Liver (tissue), 8 donors: ENCODE measurements at regions not wholly inside any gene's neighbourhood (a gene's known extent, or its start where the extent isn't known, plus 50 kb on each side); places are given as distances from the start of the nearest gene placed in this dataset.

Source experiments
- DNase-seq: peaks from one replicate; pipeline ENCODE4 v3.0.0-alpha.2; 2017; ENCODE audit warnings: low spot score
- H3K27ac ChIP-seq, 2 donors: one replicate each; pipeline ENCODE4 v1.7.0; 2013; ENCODE audit warnings: inconsistent platforms in 2 of 2, low read length in 2 of 2, control low read depth in 1 of 2, low read depth in 1 of 2, mild to moderate bottlenecking in 1 of 2
- H3K27me3 ChIP-seq, 4 donors: one replicate each; pipeline versions ENCODE4 v1.6.1 to v1.7.0; 2013; ENCODE audit warnings: low read length in 3 of 4, inconsistent platforms in 1 of 4, mild to moderate bottlenecking in 1 of 4, moderate library complexity in 1 of 4; ENCODE audit not compliant: control insufficient read depth in 4 of 4, insufficient read depth in 4 of 4
- H3K36me3 ChIP-seq, 4 donors: one replicate each; pipeline versions ENCODE4 v1.6.1 to v1.7.0; 2013; ENCODE audit warnings: low read length in 3 of 4, mild to moderate bottlenecking in 3 of 4, low read depth in 1 of 4, moderate library complexity in 1 of 4; ENCODE audit not compliant: control insufficient read depth in 4 of 4, insufficient read depth in 3 of 4
- H3K4me1 ChIP-seq, 4 donors: one replicate each; pipeline versions ENCODE4 v1.6.1 to v1.7.0; 2013; ENCODE audit warnings: low read length in 3 of 4, mild to moderate bottlenecking in 3 of 4, moderate library complexity in 1 of 4; ENCODE audit not compliant: control insufficient read depth in 4 of 4, insufficient read depth in 4 of 4
- H3K4me3 ChIP-seq, 3 donors: one replicate each; pipeline versions ENCODE4 v1.6.1 to v1.7.0; 2013; ENCODE audit warnings: low read length in 3 of 3, control low read depth in 1 of 3, low read depth in 1 of 3, mild to moderate bottlenecking in 1 of 3
- H3K9ac ChIP-seq, 2 donors: one replicate each; pipeline ENCODE4 v1.7.0; 2013; ENCODE audit warnings: low read length in 2 of 2, mild to moderate bottlenecking in 2 of 2, moderate library complexity in 2 of 2, control low read depth in 1 of 2, low read depth in 1 of 2
- H3K9me3 ChIP-seq, 4 donors: one replicate each; pipeline versions ENCODE4 v1.6.1 to v1.7.0; 2013; ENCODE audit warnings: low read length in 3 of 4; ENCODE audit not compliant: control insufficient read depth in 4 of 4
- EGR1 ChIP-seq, 2 donors: IDR thresholded peaks; 2 replicates each; pipeline ENCODE4 v1.6.1; 2016 to 2018; ENCODE audit warnings: antibody characterized with exemption in 2 of 2, low read depth in 2 of 2
- FOXA1 ChIP-seq: IDR thresholded peaks from 2 replicates; pipeline ENCODE4 v1.6.1; 2016; ENCODE audit warnings: antibody characterized with exemption
- FOXA2 ChIP-seq: IDR thresholded peaks from 2 replicates; pipeline ENCODE4 v1.6.1; 2016; ENCODE audit warnings: antibody characterized with exemption
- GABPA ChIP-seq, 2 donors: IDR thresholded peaks in 1 of 2; conservative IDR thresholded peaks in 1 of 2; 2 replicates each; pipeline ENCODE4 v1.6.1; 2016; ENCODE audit warnings: antibody characterized with exemption in 2 of 2, mild to moderate bottlenecking in 1 of 2, moderate library complexity in 1 of 2
- HNF4G ChIP-seq: IDR thresholded peaks from 2 replicates; pipeline ENCODE4 v1.6.1; 2016; ENCODE audit warnings: antibody characterized with exemption
- NR2F2 ChIP-seq: IDR thresholded peaks from 2 replicates; pipeline ENCODE4 v1.6.1; 2016; ENCODE audit warnings: antibody characterized with exemption
- RXRA ChIP-seq, 2 donors: IDR thresholded peaks; 2 replicates each; pipeline ENCODE4 v1.6.1; 2017 to 2018; ENCODE audit warnings: antibody characterized with exemption in 2 of 2, mild to moderate bottlenecking in 1 of 2
- SP1 ChIP-seq: IDR thresholded peaks from 2 replicates; pipeline ENCODE4 v1.6.1; 2018; ENCODE audit warnings: antibody characterized with exemption, mild to moderate bottlenecking
- TAF1 ChIP-seq: conservative IDR thresholded peaks from 2 replicates; pipeline ENCODE4 v1.6.1; 2016; ENCODE audit warnings: antibody characterized with exemption, mild to moderate bottlenecking
- WGBS: extraction: QIAGEN DNeasy Blood & Tissue Kit; methylation state at CpG from one replicate; pipeline ENCODE4 v1.1.7; 2013; 5-methylcytosine and 5-hydroxymethylcytosine counted together
- TF ChIP-seq, protein P1 (sequence below): IDR thresholded peaks from 2 replicates; pipeline ENCODE4 v1.6.1; 2016; ENCODE audit warnings: antibody characterized with exemption
- TF ChIP-seq, protein P2 (sequence below): fragments of 150-350 bp; IDR thresholded peaks from 2 replicates; pipeline ENCODE4 v1.5.1; 2017; ENCODE audit warnings: improper control_type of control experiment, low read depth, low read length; ENCODE audit not compliant: missing input control
- TF ChIP-seq, protein P3 (sequence below): IDR thresholded peaks from 2 replicates; pipeline ENCODE4 v1.6.1; 2016; ENCODE audit warnings: antibody characterized with exemption, mild to moderate bottlenecking
- donor health status: healthy.
- donor health status: healthy.
- donor health status: healthy.
- donor health status: healthy.
- donor health status: healthy.

DNA sequence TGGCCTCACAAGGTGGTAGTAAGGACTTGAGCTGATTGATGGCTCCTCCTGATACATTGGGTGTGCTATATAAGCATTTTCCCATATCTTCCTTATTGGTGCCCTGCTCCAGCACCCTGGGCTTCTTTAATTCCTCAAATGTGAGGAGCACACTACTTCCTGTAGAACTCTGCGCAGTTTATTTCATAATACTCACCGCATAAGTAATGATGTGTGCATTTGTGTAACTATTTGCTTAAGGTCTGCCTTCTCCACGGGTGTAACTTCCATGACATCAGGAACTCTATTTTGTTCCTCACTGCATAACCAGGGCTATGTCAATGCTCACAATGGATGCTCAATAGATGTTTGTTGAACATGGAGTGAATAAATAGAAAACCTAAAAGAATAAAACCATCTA, 392.2 kb downstream of the SEC23A start:
- 48% methylated on average over 3 of the region's 3 CpGs for WGBS
- H3K4me1 ChIP-seq, result no peaks in the 10 kb centered on the region
- no peak overlapping the region for H3K9ac ChIP-seq
- TF ChIP-seq HNF4G, result no peak
- TF ChIP-seq RXRA (IDR thresholded peaks at IDR 0.05), result no peak
- TF ChIP-seq NR2F2, result no peak
- TF ChIP-seq, protein P1, sequence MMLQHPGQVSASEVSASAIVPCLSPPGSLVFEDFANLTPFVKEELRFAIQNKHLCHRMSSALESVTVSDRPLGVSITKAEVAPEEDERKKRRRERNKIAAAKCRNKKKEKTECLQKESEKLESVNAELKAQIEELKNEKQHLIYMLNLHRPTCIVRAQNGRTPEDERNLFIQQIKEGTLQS, result no peak
- no peak for TF ChIP-seq FOXA1
- no peak for TF ChIP-seq EGR1 (IDR thresholded peaks at IDR 0.05; ENCODE audit: low read depth in 2 of 2)
- H3K9me3 ChIP-seq, result no peaks in the 10 kb centered on the region
- no peaks in the 10 kb centered on the region for H3K36me3 ChIP-seq
- H3K27ac ChIP-seq, result no peak overlapping the region
- H3K4me3 ChIP-seq, result no peak overlapping the region
- DNase-seq, result no peak
- H3K27me3 ChIP-seq, result no peaks in the 10 kb centered on the region

DNA sequence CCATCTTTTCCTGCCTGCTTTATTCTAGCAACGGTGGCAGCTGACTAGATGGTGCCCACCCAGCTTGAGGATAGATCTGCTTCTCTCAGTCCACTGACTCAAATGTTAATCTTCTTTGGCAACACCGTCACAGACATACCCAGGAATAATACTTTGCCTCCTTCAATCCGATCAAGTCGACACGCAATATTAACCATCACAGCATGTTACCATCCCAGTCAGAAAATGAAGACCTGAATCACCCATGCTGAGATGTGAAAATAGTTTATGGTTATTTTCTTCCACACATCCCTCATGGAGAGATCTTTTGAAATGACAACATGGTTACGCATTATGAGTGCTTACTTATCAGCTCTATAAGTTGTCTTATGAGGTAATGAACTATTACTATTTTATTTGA, 392.8 kb downstream of the SEC23A start:
- TF ChIP-seq, protein P1, result no peak
- TF ChIP-seq TAF1 (no peak), FOXA2 (no peak), EGR1 (IDR thresholded peaks at IDR 0.05; ENCODE audit: low read depth in 2 of 2) (no peak), SP1 (no peak)
- TF ChIP-seq, protein P2, sequence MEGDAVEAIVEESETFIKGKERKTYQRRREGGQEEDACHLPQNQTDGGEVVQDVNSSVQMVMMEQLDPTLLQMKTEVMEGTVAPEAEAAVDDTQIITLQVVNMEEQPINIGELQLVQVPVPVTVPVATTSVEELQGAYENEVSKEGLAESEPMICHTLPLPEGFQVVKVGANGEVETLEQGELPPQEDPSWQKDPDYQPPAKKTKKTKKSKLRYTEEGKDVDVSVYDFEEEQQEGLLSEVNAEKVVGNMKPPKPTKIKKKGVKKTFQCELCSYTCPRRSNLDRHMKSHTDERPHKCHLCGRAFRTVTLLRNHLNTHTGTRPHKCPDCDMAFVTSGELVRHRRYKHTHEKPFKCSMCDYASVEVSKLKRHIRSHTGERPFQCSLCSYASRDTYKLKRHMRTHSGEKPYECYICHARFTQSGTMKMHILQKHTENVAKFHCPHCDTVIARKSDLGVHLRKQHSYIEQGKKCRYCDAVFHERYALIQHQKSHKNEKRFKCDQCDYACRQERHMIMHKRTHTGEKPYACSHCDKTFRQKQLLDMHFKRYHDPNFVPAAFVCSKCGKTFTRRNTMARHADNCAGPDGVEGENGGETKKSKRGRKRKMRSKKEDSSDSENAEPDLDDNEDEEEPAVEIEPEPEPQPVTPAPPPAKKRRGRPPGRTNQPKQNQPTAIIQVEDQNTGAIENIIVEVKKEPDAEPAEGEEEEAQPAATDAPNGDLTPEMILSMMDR, result no peak
- Histone ChIP-seq H3K36me3 (no peaks in the 10 kb centered on the region), H3K27me3 (no peaks in the 10 kb centered on the region), H3K27ac (no peak overlapping the region), H3K4me1 (no peaks in the 10 kb centered on the region), H3K9me3 (no peaks in the 10 kb centered on the region), H3K9ac (no peak overlapping the region), H3K4me3 (no peak overlapping the region)
- WGBS, result 91% methylated on average over 6 of the region's 6 CpGs
- no peak for DNase-seq

DNA sequence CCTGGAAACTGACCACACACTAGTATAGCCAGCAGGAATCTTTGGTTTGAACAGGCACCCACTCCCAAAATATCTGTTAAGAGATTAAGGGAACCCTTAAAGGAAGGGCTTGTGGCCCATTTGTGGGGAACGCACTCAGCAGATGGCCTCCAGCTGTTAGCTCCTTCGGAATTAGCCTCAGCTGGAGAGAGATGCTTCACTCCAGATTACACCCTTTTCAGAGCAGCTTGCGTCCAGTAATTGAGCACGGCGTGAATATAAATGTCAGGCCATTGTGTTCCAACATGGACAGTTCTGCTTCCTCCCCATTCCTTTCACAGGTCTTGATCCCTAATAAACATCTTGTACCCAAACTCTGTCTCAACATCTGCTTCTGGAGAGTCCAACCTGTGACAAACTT, 397.8 kb downstream of the SEC23A start:
- no peak overlapping the region for H3K9ac ChIP-seq
- H3K27ac ChIP-seq, result no peak overlapping the region
- H3K4me3 ChIP-seq, result no peak overlapping the region
- 88% methylated on average over 5 of the region's 5 CpGs for WGBS
- H3K4me1 ChIP-seq, result no peaks in the 10 kb centered on the region
- H3K36me3 ChIP-seq, result no peaks in the 10 kb centered on the region
- no peaks in the 10 kb centered on the region for H3K27me3 ChIP-seq
- TF ChIP-seq, protein P1, result no peak
- TF ChIP-seq FOXA2, result no peak
- TF ChIP-seq, protein P3, sequence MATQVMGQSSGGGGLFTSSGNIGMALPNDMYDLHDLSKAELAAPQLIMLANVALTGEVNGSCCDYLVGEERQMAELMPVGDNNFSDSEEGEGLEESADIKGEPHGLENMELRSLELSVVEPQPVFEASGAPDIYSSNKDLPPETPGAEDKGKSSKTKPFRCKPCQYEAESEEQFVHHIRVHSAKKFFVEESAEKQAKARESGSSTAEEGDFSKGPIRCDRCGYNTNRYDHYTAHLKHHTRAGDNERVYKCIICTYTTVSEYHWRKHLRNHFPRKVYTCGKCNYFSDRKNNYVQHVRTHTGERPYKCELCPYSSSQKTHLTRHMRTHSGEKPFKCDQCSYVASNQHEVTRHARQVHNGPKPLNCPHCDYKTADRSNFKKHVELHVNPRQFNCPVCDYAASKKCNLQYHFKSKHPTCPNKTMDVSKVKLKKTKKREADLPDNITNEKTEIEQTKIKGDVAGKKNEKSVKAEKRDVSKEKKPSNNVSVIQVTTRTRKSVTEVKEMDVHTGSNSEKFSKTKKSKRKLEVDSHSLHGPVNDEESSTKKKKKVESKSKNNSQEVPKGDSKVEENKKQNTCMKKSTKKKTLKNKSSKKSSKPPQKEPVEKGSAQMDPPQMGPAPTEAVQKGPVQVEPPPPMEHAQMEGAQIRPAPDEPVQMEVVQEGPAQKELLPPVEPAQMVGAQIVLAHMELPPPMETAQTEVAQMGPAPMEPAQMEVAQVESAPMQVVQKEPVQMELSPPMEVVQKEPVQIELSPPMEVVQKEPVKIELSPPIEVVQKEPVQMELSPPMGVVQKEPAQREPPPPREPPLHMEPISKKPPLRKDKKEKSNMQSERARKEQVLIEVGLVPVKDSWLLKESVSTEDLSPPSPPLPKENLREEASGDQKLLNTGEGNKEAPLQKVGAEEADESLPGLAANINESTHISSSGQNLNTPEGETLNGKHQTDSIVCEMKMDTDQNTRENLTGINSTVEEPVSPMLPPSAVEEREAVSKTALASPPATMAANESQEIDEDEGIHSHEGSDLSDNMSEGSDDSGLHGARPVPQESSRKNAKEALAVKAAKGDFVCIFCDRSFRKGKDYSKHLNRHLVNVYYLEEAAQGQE, result no peak
- no peak for TF ChIP-seq GABPA (IDR thresholded peaks at IDR 0.05 in 1 of 2, conservative IDR thresholded peaks at IDR 0.05 in 1 of 2)
- TF ChIP-seq NR2F2, result no peak
- no peak for DNase-seq
- no peaks in the 10 kb centered on the region for H3K9me3 ChIP-seq
